ENCODE measurements at regions not wholly inside any gene's neighbourhood (a gene's known extent, or its start where the extent isn't known, plus 50 kb on each side); places are given as distances from the start of the nearest gene placed in this dataset.

DNA sequence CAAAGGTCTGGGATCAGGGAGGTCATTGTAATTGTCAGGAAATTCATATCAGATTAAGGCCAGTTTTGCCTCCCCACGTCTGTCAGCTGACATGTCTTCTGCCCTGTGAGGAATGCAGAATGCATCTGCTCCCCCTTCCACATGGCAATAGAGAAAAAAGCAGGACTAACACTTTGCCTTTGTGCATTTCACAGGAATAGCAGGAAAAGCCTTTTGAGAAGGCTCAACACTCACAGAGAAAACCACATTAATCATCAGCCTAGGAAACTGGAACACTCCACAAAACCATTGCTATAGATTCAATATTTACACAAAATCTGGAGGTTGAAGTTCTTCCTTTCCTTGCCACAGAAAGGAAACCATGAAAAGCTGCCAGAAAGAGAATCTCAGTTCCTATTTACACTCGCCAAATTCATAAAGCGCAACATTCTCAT is 165.2 kb upstream of the HES1 start:
- Mint-ChIP-seq H3K36me3 (ENCODE audit: insufficient read depth) (no peaks in the 10 kb centered on the region), H3K4me3 (ENCODE audit: low read depth) (no peak overlapping the region), H3K9me3 (ENCODE audit: low read depth) (no peaks in the 10 kb centered on the region), H3K27me3 (peaks cover 5% of the 10 kb centered on the region), H3K4me1 (ENCODE audit: low read depth) (peaks cover 47% of the 10 kb centered on the region), H3K27ac (peak overlapping the region; percentile 45)
- no peak for DNase-seq (ENCODE audit: low spot score, unreplicated experiment)
- TF ChIP-seq, protein P1, sequence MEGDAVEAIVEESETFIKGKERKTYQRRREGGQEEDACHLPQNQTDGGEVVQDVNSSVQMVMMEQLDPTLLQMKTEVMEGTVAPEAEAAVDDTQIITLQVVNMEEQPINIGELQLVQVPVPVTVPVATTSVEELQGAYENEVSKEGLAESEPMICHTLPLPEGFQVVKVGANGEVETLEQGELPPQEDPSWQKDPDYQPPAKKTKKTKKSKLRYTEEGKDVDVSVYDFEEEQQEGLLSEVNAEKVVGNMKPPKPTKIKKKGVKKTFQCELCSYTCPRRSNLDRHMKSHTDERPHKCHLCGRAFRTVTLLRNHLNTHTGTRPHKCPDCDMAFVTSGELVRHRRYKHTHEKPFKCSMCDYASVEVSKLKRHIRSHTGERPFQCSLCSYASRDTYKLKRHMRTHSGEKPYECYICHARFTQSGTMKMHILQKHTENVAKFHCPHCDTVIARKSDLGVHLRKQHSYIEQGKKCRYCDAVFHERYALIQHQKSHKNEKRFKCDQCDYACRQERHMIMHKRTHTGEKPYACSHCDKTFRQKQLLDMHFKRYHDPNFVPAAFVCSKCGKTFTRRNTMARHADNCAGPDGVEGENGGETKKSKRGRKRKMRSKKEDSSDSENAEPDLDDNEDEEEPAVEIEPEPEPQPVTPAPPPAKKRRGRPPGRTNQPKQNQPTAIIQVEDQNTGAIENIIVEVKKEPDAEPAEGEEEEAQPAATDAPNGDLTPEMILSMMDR (IDR thresholded peaks at IDR 0.05; ENCODE audit: unreplicated experiment), result no peak

DNA sequence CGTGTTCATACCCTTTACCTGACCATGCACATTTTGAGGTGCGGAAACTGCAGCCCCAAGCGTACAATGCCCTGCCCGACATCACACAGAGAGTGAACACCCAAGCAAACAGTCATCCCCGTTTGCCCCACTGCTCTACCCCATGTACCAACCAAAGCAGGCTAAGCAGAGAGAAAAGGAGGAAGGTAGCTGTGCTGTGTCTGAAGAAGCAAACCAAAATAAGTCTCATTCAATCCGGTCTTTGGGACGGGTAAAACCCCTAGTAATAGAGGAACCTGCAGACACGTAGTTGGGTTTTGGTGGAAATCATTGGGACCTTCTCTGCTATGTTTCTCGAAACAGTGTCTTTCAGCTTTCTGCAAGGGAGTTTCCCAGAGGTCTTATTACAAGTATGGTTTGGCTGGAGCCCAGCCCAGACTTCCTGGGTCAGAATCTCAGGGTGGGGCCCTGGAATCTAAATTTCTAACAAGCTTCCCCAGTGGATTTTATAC is 164.6 kb upstream of the HES1 start:
- H3K4me3 Mint-ChIP-seq (ENCODE audit: low read depth), result no peak overlapping the region
- no peak for DNase-seq (ENCODE audit: low spot score, unreplicated experiment)
- no peaks in the 10 kb centered on the region for H3K36me3 Mint-ChIP-seq (ENCODE audit: insufficient read depth)
- H3K27me3 Mint-ChIP-seq, result peaks cover 5% of the 10 kb centered on the region
- H3K27ac Mint-ChIP-seq, result peak overlapping the region; percentile 45
- no peaks in the 10 kb centered on the region for H3K9me3 Mint-ChIP-seq (ENCODE audit: low read depth)
- TF ChIP-seq, protein P1 (IDR thresholded peaks at IDR 0.05; ENCODE audit: unreplicated experiment), result no peak
- peaks cover 47% of the 10 kb centered on the region for H3K4me1 Mint-ChIP-seq (ENCODE audit: low read depth)

DNA sequence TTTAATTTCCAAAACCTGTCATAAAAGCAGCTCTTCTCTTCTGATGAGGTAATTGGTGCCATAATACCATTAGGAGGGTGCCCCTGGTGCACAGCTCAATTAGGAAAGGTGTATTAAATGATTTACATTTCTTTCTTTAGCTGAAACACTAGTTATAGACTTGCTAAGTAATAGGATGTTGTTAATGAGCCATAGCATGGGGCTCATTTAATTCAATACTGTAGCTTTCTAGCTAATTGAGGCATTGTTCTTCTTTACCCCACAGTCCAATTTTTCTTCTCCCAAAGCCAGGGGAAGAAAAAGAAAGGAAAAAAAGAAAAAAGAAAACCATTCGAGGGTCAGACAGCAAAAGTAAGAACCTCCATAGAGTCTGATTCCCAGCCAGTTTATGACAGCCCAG is 164.0 kb upstream of the HES1 start:
- Mint-ChIP-seq H3K27ac (no peak overlapping the region), H3K36me3 (ENCODE audit: insufficient read depth) (no peaks in the 10 kb centered on the region), H3K4me1 (ENCODE audit: low read depth) (peaks cover 47% of the 10 kb centered on the region), H3K9me3 (ENCODE audit: low read depth) (no peaks in the 10 kb centered on the region), H3K27me3 (peaks cover 5% of the 10 kb centered on the region), H3K4me3 (ENCODE audit: low read depth) (no peak overlapping the region)
- TF ChIP-seq, protein P1 (IDR thresholded peaks at IDR 0.05; ENCODE audit: unreplicated experiment), result no peak
- DNase-seq (ENCODE audit: low spot score, unreplicated experiment), result no peak

DNA sequence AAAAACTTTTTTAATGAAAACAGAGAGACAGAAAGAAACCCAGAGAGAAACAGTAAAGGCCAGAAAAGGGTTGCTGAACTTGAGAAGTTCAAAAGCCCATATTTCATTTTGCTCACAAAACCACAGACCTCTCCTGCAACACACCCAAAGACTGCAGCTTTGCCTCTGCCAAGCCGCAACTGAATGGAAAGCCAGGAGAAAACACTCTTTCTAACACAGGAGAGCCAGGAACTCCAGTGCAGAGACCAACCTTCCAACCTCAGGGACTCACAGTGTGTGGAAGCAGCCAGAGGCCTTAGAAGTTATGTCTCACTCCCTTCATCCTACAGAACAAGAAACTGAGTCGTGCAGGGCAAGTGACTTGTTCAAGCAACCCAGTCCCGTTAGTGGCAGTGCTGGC is 163.1 kb upstream of the HES1 start:
- TF ChIP-seq, protein P1 (IDR thresholded peaks at IDR 0.05; ENCODE audit: unreplicated experiment), result no peak
- H3K9me3 Mint-ChIP-seq (ENCODE audit: low read depth), result no peaks in the 10 kb centered on the region
- H3K4me3 Mint-ChIP-seq (ENCODE audit: low read depth), result no peak overlapping the region
- H3K4me1 Mint-ChIP-seq (ENCODE audit: low read depth), result peaks cover 49% of the 10 kb centered on the region
- no peaks in the 10 kb centered on the region for H3K36me3 Mint-ChIP-seq (ENCODE audit: insufficient read depth)
- DNase-seq (ENCODE audit: low spot score, unreplicated experiment), result no peak
- peaks cover 5% of the 10 kb centered on the region for H3K27me3 Mint-ChIP-seq
- H3K27ac Mint-ChIP-seq, result no peak overlapping the region

DNA sequence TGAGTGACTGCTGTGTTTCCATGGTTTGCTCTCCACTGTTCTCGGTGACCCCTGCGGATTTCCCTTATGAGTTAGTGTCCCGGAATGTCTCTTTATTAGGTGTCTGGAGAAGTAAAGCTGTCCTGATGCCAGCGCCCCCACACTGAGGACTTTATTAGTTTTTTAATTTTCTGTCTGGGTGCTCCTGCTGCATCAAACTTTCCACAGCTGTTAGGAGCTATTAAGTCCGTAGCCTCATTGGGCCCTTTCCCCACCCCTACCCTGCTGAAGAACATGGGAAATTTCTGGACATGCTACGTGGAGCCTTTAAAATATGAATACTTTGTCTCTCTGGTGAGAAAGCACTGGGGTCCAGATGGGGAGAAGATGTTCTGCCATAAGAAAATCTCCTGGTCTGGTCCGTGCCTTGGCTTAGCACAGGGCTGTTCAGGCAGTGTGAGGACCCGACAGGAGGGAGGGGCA is 161.7 kb upstream of the HES1 start:
- H3K4me1 Mint-ChIP-seq (ENCODE audit: low read depth), result peaks cover 52% of the 10 kb centered on the region
- no peak overlapping the region for H3K4me3 Mint-ChIP-seq (ENCODE audit: low read depth)
- DNase-seq (ENCODE audit: low spot score, unreplicated experiment), result no peak

More for the DNA sequence above, 161.7 kb upstream of the HES1 start:
- Mint-ChIP-seq H3K36me3 (ENCODE audit: insufficient read depth) (no peaks in the 10 kb centered on the region), H3K9me3 (ENCODE audit: low read depth) (no peaks in the 10 kb centered on the region), H3K27ac (no peak overlapping the region), H3K27me3 (peaks cover 5% of the 10 kb centered on the region)
- TF ChIP-seq, protein P1 (IDR thresholded peaks at IDR 0.05; ENCODE audit: unreplicated experiment), result no peak
